Smooth muscle cell (in vitro differentiated cells): ENCODE measurements at regions not wholly inside any gene's neighbourhood (a gene's known extent, or its start where the extent isn't known, plus 50 kb on each side); places are given as distances from the start of the nearest gene placed in this dataset.

Experiments
- DNase-seq: peaks from one replicate; lab custom pipeline; 2025; ENCODE audit not compliant: unreplicated experiment; lab: John Stamatoyannopoulos, UW
- H2AFZ ChIP-seq: fragments of 200-600 bp; sonication (generic); 2 replicates; pipeline ENCODE4 v1.6.0; 2016; ENCODE audit warnings: antibody characterized with exemption, low read depth, mild to moderate bottlenecking
- H3F3A ChIP-seq: fragments of 200-600 bp; sonication (generic); 2 replicates; pipeline ENCODE4 v1.6.0; 2017; ENCODE audit warnings: antibody characterized with exemption, low read depth
- H3K27ac ChIP-seq: fragments of 200-600 bp; sonication (generic); 2 replicates; pipeline ENCODE4 v1.5.1; 2016; ENCODE audit warnings: low read depth, mild to moderate bottlenecking
- H3K27me3 ChIP-seq: fragments of 200-600 bp; sonication (generic); 2 replicates; pipeline ENCODE4 v1.6.1; 2016; ENCODE audit warnings: low read depth, mild to moderate bottlenecking
- H3K36me3 ChIP-seq: fragments of 200-600 bp; sonication (generic); 2 replicates; pipeline ENCODE4 v1.5.1; 2016; ENCODE audit warnings: low read depth
- H3K4me1 ChIP-seq: fragments of 200-600 bp; sonication (generic); 2 replicates; pipeline ENCODE4 v1.5.1; 2016; ENCODE audit warnings: low read depth
- H3K4me2 ChIP-seq: fragments of 200-600 bp; sonication (generic); 2 replicates; pipeline ENCODE4 v1.6.0; 2016; ENCODE audit warnings: mild to moderate bottlenecking
- H3K4me3 ChIP-seq: fragments of 200-600 bp; sonication (generic); 2 replicates; pipeline ENCODE4 v1.5.1; 2016; ENCODE audit warnings: mild to moderate bottlenecking
- H3K79me2 ChIP-seq: fragments of 200-600 bp; sonication (generic); 2 replicates; pipeline ENCODE4 v1.6.0; 2016; ENCODE audit warnings: low read depth, mild to moderate bottlenecking
- H3K9ac ChIP-seq: fragments of 200-600 bp; sonication (generic); 2 replicates; pipeline ENCODE4 v1.6.0; 2016; ENCODE audit warnings: low read depth
- H3K9me3 ChIP-seq: fragments of 200-600 bp; sonication (generic); replicated peaks from 2 replicates; pipeline ENCODE4 v1.5.1; 2016; ENCODE audit warnings: low read depth
- H4K20me1 ChIP-seq: fragments of 200-600 bp; sonication (generic); 2 replicates; pipeline ENCODE4 v1.6.0; 2016; ENCODE audit warnings: low read depth
- CTCF ChIP-seq: fragments of 200-600 bp; sonication (generic); IDR thresholded peaks from 2 replicates; pipeline ENCODE4 v1.5.1; 2017; ENCODE audit warnings: borderline replicate concordance, mild to moderate bottlenecking, antibody characterized with exemption; ENCODE audit not compliant: insufficient read depth, poor library complexity, severe bottlenecking
- WGBS: methylation state at CpG from one replicate; pipeline ENCODE4 v1.1.7; 2016; ENCODE audit warnings: low lambda C conversion rate; 5-methylcytosine and 5-hydroxymethylcytosine counted together

GRCh38 chr3:106025151-106025722 lies 156.4 kb upstream of the CBLB start:
- Histone ChIP-seq H3K79me2 (peaks cover 4% of the 10 kb centered on the region), H3K9ac (no peak overlapping the region), H3K4me2 (peak overlapping the region; percentile 10), H3K4me1 (no peaks in the 10 kb centered on the region), H3F3A (peaks cover 12% of the 10 kb centered on the region), H3K27me3 (no peaks in the 10 kb centered on the region), H4K20me1 (no peaks in the 10 kb centered on the region), H3K9me3 (no peaks in the 10 kb centered on the region), H3K36me3 (no peaks in the 10 kb centered on the region), H3K4me3 (no peak overlapping the region), H3K27ac (peak overlapping the region; percentile 44), H2AFZ (peak overlapping the region; percentile 94)
- WGBS, result 37% methylated on average over 4 of the region's 4 CpGs
- no peak for DNase-seq
- no peak for TF ChIP-seq CTCF

- Histone ChIP-seq H3K9me3 (no peaks in the 10 kb centered on the region), H3K4me2 (no peak overlapping the region), H3K4me3 (no peak overlapping the region), H3K27me3 (peaks cover 15% of the 10 kb centered on the region), H3K9ac (no peak overlapping the region), H3K79me2 (peaks cover 4% of the 10 kb centered on the region), H3K27ac (no peak overlapping the region), H2AFZ (no peak overlapping the region), H3K36me3 (no peaks in the 10 kb centered on the region), H3F3A (peaks cover 12% of the 10 kb centered on the region), H3K4me1 (no peaks in the 10 kb centered on the region), H4K20me1 (no peaks in the 10 kb centered on the region)
- DNase-seq, result no peak
- TF ChIP-seq CTCF, result no peak
- WGBS, result 66% methylated on average over 4 of the region's 4 CpGs
Observed at GRCh38 chr3:106029954-106030626, 161.3 kb upstream of the CBLB start.

- no peak for DNase-seq
- H3K27me3 ChIP-seq, result peaks cover 15% of the 10 kb centered on the region
- TF ChIP-seq CTCF, result no peak
- no peak overlapping the region for H3K4me2 ChIP-seq
- H3K9ac ChIP-seq, result no peak overlapping the region
- peaks cover 7% of the 10 kb centered on the region for H3F3A ChIP-seq
- no peaks in the 10 kb centered on the region for H3K4me1 ChIP-seq
- H3K27ac ChIP-seq, result no peak overlapping the region
- H3K36me3 ChIP-seq, result no peaks in the 10 kb centered on the region
- H3K4me3 ChIP-seq, result no peak overlapping the region
- no peaks in the 10 kb centered on the region for H4K20me1 ChIP-seq
- no peak overlapping the region for H2AFZ ChIP-seq
- no peaks in the 10 kb centered on the region for H3K9me3 ChIP-seq
- H3K79me2 ChIP-seq, result peaks cover 4% of the 10 kb centered on the region
Observed at GRCh38 chr3:106030627-106030963, 161.8 kb upstream of the CBLB start.

- no peaks in the 10 kb centered on the region for H4K20me1 ChIP-seq
- no peak for TF ChIP-seq CTCF
- H3K4me3 ChIP-seq, result no peak overlapping the region
- no peak overlapping the region for H2AFZ ChIP-seq
- H3K27me3 ChIP-seq, result peaks cover 15% of the 10 kb centered on the region
- H3K9ac ChIP-seq, result no peak overlapping the region
- no peak overlapping the region for H3K4me2 ChIP-seq
- H3K36me3 ChIP-seq, result no peaks in the 10 kb centered on the region
- whole genome bisulfite sequencing, result 92% methylated on average over 2 of the region's 2 CpGs
- no peaks in the 10 kb centered on the region for H3K4me1 ChIP-seq
- H3K9me3 ChIP-seq, result no peaks in the 10 kb centered on the region
- no peaks in the 10 kb centered on the region for H3F3A ChIP-seq
- no peak overlapping the region for H3K27ac ChIP-seq
- no peak for DNase-seq
- H3K79me2 ChIP-seq, result no peaks in the 10 kb centered on the region
Observed at GRCh38 chr3:106032479-106032878, 163.7 kb upstream of the CBLB start.
